ENCODE measurements at regions not wholly inside any gene's neighbourhood (a gene's known extent, or its start where the extent isn't known, plus 50 kb on each side); places are given as distances from the start of the nearest gene placed in this dataset.
"Not testable (repeated sequence)": the region's sequence is repeated elsewhere in the genome, so short reads cannot be mapped to it uniquely, and the experiment has no call there.

DNA sequence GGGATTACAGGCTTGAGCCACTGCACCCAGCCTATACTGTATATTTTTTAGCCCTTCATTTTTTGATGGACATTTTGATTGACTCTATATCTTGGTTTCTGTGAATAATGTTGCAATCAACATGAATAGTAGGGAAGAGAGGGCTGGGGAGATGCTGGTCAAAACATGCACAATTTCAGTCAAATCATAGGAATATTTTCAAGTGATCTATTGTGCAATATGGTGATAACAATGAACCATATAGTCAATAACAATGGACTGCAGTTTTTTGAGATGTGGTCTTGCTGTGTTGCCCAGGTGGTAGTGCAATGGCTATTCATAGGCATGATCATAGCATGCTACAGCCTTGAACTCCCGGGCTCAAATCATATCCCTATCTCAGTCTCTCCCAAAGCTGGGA lies 264.7 kb upstream of the TMEFF2 start:
- intact Hi-C loops (cut with DNase I): no loop called here
- no peak for DNase-seq

DNA sequence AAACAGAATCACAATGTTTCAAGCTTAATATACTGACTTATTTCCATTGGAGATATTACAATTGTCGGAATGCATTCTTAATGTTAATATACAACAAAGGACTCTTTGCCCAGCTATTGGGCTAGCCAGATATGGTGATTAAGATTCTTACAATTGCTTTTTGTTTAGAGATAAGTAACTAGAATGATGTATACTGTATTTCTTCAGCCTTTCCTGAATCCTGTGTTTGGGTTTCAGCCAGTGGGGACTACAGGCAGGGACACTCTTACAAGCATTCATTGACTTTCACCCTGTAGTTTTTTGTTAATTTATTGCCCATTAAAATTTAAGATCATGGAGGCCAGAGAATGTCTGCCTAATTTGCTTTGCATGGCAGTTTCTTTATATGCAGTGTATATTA lies 254.1 kb upstream of the TMEFF2 start:
- intact Hi-C loops (cut with DNase I): no loop called here

DNA sequence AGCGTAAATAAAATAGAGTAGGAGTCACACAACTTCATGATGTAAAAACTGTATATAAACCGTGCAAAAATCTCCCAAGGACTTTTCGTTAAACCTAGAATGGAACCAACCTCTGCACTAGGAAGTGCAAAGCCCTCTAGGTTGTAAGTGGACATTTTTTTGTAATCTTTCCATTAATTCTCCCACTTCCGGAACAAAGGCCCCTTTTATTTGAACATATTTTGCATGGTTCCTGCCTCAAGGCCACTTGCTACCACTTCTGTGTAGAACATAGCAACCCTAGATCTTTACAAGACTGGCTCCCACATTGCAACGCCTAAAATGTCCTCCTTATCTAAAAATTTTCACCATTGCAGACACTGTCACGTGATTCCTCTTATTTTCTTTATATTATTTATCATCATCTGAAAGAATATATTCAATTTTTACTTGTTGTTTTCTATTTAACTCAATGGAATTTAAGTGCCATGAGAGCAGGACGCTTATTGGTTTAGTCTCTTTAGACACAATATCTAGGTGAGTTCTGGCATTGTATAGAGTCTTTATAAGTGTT lies 249.6 kb upstream of the TMEFF2 start:
- intact Hi-C loops (cut with DNase I): no loop called here
- no peak for DNase-seq

More for the DNA sequence above, 254.1 kb upstream of the TMEFF2 start:
- no peak for DNase-seq

DNA sequence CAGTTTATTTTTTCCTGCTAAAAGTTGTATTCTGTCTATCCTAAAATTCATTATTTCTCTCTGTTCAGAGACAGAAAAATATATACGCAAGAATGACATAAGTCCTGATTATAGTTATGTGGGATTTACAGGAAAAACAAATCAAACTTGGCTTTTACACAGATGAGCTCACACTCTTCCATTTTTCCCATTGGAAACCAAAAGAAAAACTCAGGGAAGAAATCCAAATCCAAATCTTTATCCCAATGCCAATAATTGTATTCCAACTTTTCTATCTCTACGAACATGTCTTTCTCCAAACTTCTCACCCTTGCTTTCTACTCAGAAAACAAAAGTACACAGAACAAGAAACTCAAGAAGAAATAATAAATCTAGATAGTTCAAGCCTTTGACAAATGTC lies 249.1 kb upstream of the TMEFF2 start:
- no peak for DNase-seq
- intact Hi-C loops (cut with DNase I): no loop called here

DNA sequence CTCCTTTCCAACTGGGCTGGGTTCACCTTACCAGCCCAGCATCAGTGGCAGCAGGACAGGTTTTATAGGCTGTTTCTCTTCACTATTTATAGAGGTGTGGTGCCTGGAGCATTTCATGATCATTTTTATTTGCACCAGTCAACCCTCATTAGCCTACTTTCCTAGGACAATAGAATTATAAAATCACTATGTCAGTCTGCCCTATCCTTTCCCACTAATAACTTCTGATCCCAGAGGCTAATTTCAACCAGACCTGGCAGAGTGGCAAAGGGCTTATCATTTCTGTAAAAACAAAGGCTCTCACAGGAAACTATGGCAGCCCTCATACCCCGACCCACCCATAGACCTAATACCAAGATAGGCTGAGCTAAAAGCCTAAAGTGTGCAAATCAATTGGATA lies 243.5 kb upstream of the TMEFF2 start:
- no peak for DNase-seq
- intact Hi-C loops (cut with DNase I): no loop called here

DNA sequence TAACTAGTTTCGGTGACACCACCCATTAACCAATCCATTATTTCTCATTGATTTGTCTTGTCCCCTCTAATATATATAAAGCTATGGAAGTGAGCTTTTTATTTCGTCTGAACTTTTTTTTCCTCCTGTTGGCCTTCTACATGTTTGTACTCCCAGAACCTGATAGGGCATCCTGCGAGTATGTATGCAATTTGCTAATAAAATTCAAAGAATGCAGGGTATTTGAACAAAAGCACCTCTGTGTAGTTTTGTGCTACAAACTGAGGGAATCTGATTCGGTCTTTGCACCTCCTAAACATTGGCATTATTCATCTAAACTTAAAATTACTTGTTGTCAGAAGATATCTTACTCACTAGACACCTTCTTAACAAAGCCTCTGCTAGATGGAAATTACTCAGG lies 242.9 kb upstream of the TMEFF2 start:
- intact Hi-C loops (cut with DNase I): no loop called here
- DNase-seq: no peak

DNA sequence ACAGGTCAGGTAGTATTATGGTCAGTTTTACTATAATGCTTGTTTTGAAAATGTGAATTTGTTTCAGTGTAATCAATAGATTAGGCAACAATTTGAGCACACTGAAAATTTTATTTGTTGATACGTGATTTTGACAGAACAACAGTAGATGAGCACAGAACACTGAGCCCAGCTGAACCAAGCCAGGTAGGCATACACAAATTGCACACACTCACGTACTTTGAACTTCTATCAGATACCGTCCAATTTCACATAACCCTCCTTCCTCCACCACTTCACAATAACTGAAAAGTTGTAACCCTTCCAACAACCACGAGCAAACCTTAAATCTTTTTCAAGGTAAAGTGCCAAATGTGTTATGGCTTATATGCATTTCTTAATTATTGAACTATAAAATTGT lies 229.5 kb upstream of the TMEFF2 start:
- intact Hi-C loops (cut with DNase I): no loop called here

DNA sequence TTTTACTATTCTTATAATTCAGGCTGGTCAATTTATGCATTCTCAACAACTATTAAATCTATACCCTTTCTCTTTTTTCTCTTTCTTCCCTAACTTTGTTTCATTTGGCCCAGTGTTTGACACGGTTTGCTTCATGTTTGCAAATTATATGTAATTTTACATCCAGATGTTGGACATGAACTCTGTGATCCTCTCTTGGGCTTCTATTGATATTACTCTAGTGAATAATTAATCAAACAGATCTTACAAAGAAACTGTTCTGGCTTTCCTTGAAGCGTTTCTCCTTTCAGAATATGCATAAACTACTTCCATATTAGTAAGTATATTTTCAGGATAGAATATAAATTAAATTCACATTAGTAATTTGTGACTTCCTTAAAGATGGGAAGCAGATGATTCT lies 225.1 kb upstream of the TMEFF2 start:
- no peak for DNase-seq
- intact Hi-C loops (cut with DNase I): no loop called here

More for the DNA sequence above, 229.5 kb upstream of the TMEFF2 start:
- DNase-seq: no peak

DNA sequence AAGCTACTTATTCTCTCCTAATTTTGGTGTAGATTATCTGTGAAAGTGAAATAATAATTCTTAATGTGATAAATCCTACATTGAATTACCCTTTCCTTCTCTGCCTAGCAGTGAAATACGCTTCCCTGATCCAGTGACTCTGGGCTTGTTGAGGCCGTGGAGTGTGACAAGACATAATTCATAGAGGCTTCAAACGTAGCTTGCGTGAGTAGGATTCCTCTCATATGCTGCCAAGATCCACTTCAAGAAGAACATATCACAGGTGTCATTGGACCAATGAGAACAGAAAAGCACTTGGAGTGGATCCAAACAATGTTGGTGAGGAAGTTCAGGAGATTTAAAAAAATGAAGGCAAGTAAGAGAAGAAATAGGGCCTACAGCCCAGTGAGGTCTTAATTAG lies 221.3 kb upstream of the TMEFF2 start:
- DNase-seq: no peak
- intact Hi-C loops (cut with DNase I): no loop called here

DNA sequence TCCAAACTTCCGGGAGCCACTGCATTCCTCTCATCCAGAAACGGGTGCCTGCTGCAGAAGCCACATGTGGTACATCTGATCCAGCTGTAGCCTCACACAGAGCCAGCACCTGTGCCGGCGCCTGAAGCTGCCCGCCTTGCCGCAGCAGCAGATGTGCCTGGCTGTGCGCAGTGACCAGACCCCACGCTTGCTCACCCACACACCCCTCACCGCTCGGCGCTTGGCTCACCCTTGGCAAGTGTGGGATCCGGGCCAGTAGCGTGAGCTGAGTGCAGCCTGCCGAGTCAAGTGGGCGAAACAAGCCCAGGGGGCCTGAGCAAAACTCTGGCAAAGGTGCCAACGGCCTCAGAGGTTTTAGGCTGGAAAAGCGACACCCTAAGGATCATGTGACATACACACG lies 220.1 kb upstream of the TMEFF2 start:
- intact Hi-C loops (cut with DNase I): no loop called here
- DNase-seq: peak in 3 of 10 donors; percentile 42 to 85 (median 75)

DNA sequence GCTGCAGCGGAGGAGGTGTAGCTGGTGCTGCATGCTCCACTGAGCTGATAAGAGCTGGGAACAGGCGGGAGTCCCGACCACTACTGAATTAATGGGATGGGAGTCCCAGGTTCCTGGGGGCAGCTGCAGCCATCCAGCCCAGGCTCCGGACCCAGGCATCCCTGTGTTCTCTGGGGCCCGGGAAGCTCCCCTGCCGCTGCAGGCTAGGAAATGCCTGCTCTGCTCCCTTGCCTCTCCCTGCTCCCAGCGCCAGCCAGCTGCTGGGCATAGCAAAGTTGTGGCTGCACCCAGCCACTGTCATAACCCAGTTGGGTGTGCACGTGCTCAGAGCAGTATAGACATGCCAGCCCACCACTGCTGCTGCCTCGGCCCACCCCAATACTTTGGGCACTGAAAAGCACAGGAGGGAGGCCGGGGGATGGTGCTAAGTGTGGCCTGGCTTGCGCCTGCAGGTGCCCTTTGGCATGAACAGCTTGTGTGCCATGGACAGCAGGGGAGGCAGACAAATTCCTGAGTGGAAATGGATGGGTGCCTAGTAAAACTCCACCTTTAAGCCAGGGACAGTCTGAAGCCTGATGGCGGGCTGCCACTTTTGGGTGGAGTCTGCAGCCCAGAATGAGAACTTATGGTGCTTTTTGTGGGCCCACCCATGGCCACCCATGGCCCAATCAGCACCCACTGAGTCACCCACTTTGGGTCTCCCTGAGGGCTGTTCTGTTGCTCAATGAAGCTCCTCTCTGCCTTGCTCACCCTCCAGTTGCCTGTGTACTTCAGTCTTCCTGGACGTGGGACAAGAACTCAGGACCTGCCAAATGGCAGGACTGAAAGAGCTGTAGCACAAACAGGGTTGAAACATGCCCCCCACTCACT lies 219.3 kb upstream of the TMEFF2 start:
- peak in 3 of 10 donors; percentile 49 to 68 (median 65) for DNase-seq
- intact Hi-C loops (cut with DNase I): no loop called here

DNA sequence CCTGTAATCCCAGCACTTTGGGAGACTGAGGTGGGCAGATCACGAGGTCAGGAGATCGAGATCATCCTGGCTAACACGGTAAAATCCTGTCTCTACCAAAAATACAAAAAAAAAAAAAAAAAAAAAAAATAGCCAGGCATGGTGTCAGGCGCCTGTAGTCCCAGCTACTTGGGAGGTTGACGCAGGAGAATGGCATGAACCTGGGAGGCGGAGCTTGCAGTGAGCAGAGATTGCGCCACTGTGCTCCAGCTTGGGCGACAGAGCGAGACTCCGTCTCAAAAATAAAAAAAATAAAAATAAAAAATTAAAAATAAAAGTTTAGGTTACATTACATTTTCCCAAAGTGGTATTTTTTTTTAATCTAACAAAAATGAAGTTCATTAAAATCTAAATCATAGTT lies 218.1 kb upstream of the TMEFF2 start:
- DNase-seq; intact Hi-C loops (cut with DNase I): not testable (repeated sequence)

DNA sequence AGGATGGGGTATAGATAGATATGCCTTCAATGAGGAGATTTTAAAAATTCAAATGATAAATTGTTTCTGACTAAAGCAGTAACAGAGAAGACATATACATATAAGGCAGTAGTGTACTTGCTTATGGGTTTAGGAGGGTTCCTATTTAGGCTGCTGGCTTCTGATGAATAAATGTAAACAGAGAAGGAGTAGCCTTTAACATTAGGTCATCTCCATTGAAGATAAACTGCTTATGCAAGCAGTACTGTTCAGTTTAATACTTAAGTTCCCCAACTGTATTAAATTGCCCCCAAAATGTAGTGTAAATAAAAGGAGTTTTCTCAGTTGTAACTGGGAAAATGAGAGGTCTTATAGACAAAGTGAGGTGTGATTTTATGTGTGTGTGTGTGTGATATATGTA lies 217.7 kb upstream of the TMEFF2 start:
- intact Hi-C loops (cut with DNase I): no loop called here
- DNase-seq: no peak

DNA sequence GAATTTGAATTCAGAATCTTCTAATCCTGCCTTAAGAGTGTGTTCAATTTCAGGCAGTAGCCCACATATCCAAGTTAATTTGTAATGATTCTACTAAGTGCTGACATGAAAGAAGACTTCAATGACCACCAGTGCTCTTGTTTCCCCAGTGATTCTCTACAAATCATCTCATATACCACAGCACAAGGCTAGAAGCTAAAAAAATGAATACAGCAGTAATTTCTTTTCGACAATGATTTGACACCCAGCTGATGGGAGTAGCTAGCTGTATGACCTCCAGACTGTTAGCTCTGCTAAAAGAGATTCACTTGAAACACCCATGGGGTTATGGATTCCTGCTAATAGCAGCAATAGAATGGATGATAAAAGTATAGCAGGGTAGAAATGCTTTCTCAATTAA lies 217.0 kb upstream of the TMEFF2 start:
- DNase-seq: no peak
- intact Hi-C loops (cut with DNase I): no loop called here

DNA sequence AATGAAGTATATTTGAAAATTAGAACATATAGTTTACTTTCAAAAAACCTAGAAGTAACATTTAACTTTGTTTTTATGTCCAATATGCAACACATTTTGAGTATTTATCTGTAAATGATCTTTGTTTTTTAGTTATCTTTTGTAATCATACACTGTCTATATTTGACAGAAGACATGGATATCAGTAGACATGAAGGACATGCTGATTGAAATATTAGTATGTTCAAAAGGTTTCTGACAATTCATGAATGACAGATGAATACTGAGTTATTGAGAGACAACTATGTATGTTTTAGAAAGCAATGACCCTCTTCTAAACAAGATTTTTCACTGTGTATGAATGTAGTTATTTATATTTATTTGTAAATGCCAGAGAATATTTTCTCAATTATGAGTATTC lies 215.6 kb upstream of the TMEFF2 start:
- DNase-seq: no peak
- intact Hi-C loops (cut with DNase I): no loop called here

DNA sequence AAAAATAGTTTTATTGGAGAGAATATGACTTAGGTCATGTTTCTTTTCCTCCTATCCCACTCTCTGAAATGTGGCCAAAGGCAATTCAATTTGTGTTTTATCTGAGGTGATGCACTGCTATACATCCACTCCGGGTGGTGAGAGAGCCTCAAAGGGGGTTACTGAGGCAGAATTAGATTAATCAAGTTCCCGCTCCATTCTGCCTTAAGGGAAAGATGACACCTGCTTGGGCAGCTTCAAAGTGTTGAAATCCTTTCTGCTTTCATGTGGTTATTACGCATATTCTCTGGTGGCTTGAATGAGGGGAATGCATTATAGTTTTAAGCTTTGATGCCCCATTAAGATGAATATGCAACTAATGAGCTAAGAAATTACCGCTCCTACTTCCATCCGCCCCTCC lies 213.0 kb upstream of the TMEFF2 start:
- intact Hi-C loops (cut with DNase I): no loop called here
- DNase-seq: no peak

DNA sequence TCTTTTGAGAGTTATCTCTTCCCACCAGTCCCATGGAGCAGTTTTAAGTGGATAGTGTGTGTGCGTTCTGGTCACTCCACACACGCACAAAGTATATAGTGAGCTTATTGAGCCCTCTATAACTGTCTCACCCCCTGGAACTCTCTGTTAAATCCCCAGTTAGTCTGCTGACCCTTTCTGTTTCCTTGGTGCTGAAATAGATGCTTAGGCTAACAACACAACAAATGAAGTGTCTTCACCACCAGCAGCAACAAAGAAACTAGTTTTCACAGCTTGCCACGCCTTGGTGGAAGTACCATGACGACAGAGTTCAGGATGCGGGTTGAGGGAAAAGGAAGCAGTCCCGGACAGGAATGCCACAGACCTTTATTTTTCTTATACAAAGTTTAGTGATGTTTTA lies 203.5 kb upstream of the TMEFF2 start:
- no peak for DNase-seq
- intact Hi-C loops (cut with DNase I): no loop called here

DNA sequence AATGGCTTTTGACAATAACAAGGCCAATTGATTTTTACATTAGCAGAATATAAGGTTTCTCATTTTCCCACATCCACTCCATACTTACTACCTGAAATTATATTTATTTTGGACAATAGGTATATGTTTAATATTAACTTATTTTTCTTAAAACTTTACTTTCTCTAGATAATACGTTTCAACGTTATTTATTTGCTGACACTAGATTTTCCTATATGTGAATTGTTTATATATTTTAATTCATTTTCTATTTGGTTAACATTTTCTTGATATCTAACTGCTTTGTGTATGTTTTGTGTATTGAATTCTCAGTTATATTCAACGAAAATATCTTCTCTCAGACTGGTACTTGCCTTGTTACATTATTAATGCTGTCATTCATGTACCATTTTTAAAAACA lies 199.9 kb upstream of the TMEFF2 start:
- intact Hi-C loops (cut with DNase I): no loop called here
- DNase-seq: no peak

DNA sequence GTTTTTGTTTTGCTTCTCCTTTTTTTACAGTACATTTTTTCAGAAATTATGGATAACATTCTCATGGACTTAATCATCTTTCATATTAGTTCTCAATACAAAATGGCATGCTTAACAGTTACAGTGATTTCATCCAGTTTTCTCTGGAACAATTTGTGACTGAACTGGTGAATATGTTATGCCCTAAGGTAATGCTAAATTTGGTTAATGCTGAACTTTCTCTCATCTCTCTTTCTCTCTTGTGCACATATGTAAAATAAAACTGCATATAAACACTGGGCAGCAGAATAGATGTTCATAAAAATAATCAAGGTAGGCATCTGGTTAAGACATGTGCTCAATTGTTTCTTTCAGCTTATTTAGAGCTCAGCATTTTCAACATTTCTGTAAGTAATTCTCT lies 196.3 kb upstream of the TMEFF2 start:
- no peak for DNase-seq
- intact Hi-C loops (cut with DNase I): no loop called here

DNA sequence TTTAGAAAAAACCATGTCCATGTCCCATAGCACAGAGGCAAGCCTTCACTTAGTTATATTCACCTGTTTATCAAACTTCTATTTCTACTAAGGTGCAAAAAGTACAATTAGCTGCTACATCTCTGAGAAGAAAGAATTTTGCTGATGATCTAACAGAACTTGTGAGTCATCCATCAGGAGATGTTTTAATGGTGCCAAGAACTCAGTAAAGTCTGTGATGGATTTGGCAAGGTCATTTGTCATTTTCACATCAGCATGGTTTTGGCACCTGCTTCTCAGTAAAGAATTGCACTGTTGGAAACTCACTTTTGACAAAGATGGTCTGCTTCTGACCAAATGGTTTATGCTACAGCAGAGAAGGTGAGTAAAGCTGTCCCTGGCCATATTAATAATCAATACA lies 195.7 kb upstream of the TMEFF2 start:
- intact Hi-C loops (cut with DNase I): no loop called here
- DNase-seq: no peak

DNA sequence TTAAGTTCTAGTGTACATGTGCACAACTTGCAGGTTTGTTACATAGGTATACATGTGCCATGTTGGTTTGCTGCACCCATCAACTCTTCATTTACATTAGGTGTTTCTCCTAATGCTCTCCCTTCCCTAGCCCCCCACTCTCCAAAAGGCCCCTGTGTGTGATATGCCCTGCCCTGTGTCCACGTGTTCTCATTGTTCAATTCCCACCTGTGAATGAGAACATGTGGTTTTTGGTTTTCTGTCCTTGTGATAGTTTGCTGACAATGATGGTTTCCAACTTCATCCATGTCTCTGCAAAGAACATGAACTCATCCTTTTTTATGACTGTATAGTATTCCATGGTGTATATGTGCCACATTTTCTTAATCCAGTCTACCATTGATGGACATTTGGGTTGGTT lies 189.5 kb upstream of the TMEFF2 start:
- DNase-seq; intact Hi-C loops (cut with DNase I): not testable (repeated sequence)

DNA sequence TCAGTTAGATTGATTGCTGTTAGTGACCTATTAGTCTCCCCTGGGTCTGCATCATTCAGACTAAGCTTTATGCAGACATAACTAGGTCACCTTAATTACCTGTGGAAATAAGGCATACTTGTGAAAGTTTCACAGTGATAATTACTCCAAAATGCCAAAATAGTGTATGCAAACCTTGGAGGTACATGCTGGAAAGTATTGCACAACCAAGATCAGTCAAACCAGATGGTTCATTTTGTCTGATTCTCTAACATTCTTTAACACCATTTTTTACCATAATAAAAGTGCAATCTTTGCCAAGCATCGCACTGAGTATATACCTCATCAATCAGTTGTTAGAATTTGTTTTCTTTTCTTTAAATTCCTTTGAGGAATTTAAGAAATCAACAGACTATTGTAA lies 186.3 kb upstream of the TMEFF2 start:
- DNase-seq: no peak
- intact Hi-C loops (cut with DNase I): no loop called here
